HG03439 (cell line): ENCODE measurements at regions not wholly inside any gene's neighbourhood (a gene's known extent, or its start where the extent isn't known, plus 50 kb on each side); places are given as distances from the start of the nearest gene placed in this dataset.
A peak's percentile ranks its signal among the peaks of the same experiment; 100 is the strongest.

Experiments
- ATAC-seq: cut with Tn5 transposase; IDR thresholded peaks from one replicate; pipeline ENCODE4 v1.9.1; 2021; ENCODE audit warnings: mild to moderate bottlenecking, moderate library complexity; ENCODE audit not compliant: unreplicated experiment

DNA sequence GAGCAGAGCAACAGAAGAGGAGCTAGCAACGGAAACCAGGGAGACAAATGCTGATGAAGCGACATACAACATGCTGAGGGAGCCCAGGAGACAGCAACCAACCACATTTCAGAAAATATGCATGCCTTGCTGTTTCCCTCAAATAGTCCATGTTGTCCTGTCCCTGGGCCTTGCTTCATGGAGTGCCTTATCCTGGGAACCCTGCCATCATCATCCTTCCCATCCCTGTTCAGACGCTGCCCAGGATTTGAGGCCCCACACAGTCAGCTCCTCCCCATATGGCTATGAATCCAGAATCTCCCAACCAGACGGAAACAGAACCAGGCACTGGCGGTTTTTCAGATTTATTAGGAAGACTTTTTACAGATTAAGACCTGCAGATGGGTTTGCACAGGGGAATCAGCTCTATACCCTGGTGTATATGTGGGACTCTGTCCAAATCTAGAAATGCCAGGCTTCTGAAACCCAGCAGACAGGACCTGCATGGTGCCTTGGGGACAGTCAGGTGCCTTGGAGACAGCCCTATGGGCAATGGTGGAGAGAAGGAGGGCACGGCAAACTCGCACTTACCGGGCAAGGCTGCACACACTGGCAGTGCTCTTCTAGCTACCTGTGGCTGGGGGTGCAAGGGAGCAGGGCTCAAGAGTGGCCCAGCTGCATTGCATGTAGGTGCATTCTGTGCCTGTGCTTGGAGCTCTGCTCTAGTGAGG is 199.7 kb upstream of the MAMLD1 start:
- ATAC-seq = no peak

DNA sequence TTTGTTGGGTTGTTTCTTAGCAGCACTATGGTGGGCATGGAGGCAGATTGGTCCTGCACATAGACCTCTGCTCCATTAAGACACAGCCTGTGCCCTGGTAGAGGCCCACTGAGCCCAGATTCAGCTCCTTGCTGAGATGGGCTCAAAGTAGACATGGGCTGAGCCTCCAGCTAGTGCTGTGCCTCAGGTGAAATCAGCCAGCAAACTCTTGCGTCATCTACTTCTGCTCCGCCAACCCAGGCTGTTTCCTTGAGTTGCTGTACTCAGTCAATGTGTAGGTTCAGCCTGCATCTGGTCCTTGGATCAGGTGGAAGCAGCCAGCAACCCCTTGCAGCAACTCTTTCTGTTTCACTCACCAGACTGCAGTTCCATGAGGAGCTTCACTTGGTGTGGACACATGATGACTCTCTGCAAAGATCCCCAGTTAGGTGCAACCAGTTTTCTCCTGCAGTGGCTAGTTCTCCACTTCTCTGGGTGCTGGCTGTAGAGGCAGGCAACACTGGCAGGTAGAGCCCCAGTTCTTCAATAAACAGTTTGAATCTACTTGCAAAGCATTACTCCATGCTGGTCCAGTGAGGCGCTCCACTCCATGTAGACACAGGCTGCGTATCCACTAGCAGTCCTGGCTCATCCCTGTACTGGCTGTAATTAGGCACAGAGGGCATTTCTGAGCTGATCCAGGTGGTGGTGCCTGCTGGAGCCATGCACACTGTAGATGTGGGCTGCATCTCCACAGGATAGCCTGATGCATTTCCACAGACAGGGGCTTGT is 199.0 kb upstream of the MAMLD1 start:
- no peak for ATAC-seq

DNA sequence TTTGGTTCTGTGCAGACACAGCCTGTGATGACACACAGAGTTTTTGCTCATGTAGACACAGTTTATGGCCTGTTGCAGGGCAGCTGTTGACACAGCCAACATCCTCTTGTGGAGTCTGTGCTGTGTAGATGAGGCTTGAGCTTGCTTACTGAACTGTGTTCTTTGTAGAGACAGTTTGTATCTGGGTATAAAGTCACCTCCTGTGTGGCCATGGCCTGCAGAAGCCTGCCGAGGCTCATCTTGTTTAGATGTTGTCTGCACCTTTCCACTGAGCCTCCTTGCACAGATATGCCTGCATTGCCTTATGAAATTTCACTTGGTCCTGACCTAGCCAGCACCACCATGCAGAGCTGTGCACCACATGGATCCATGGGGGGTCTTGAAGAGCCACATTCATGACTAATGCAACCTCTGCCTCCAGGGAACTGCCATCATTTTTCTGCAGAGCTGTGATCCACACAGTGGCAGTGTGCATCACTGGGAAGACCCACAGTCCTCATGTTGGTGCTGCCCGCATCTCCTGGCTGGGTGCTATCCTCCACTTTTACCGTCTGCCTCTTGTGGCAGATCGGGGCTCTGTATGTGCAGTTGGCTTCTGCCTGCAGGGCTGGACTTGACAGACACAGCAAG is 198.0 kb upstream of the MAMLD1 start:
- no peak for ATAC-seq

DNA sequence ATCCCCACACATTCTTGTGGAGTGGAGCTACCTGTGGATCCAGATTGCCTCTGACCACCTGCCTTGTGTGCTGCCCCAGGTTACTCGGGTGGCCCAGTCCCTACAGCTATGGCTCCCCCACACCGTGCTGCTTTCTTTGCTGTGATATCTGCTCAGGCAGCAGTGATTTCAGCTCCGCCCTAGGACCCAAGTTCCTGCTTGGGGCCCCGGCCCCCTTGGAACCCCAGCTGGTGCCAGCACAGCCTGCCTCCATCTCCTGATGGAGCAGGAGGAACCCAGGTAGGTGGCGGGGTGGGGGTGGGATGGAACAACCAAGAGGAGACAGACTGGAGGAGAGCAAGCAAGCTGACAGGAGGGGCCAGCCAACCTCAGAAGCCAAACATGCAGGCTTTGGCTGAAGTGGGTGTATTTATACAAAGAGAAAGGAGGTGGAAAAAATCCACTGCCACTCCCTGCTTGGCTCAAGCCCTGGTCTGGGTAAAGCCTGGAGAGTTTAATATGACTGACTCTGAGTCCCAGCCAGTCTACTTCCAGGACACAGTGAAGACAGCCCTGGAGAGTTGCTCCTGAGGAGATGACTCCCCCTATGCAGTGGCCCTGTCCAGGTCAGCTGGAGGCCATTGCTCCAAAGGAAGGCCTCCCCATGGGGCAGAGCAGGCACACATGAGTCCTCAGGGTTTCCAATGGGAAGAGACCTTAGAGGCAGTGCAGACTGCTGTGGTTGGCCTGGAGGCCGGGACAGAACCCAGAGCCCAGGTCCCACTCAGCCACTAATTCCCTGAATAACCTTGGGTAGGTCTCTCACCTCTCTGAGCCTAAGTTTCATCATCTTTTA is 197.1 kb upstream of the MAMLD1 start:
- ATAC-seq = no peak

DNA sequence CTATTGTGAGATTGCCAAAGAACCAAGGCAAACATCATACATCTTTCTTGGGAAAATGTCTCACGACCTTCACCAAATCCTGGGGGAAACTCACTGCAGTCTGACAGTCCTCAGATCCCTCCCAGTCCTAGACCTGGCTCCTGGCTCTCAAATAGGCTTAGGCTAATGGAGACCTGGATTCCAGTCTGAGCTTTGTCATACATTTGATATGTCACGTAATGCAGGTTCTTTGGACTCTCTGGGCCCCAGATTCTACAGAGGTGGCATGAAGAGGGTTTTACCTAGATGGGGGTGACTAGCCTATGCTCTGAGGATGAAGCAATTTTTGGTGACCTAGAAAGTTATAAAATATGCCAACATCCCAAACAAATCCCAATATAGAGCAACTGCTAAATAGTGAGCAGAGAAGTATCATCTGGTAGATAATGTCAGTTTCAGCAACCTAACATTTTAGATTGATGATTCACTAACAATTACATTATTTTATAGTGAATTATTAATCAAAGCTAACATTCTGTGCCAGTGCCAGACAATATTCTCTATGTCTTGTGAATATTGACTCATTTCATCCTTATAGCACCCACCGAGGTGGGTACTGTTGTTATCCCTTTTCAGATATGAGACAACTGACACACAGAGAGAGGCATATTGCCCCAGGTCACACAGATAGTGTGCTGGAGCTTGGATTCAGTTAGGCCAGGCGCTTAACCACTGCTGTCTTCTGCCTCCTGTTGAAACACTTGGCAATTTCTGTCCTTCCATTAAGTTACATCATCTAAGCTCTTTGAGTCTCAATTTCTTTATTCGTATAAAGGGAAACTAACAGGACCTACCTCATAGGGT is 195.4 kb upstream of the MAMLD1 start:
- no peak for ATAC-seq

DNA sequence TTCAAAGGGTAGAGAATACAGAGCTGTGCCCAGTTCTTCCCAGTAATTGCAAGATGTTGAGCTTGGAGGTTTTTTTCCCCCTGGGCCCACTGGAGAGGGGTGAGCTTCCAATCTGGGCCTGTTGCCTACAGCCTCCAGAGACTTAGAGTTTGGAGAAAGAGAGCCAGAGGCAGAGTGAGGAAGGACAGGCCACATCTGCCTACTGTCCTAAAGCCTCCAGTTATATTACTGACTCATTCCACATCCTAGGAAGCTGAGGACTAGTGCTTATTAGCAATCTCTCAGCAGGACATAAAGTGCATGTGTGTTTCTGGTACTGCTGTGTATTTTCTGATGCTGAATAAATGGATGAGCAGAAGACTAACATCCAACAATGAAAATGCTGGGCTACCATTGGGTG is 181.0 kb upstream of the MAMLD1 start:
- ATAC-seq = no peak

DNA sequence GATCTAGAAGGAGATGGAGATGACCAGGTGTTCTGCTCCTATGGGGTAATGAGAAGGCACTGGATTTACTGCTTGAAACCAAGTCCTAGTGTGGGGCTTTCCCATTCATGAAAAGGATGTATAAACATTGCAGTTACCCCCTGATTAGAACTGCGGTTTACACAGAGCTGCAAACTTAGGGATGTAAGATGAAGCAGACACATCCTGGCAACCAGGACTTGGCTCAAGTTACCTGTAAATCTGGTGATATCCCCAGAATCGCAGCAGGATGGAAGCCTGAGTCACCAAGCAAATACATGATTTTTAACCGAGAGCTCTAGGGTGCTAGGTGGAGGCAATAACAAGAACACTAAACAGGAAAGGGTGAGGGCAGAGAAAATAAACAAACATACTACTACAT is 178.6 kb upstream of the MAMLD1 start:
- ATAC-seq = no peak

DNA sequence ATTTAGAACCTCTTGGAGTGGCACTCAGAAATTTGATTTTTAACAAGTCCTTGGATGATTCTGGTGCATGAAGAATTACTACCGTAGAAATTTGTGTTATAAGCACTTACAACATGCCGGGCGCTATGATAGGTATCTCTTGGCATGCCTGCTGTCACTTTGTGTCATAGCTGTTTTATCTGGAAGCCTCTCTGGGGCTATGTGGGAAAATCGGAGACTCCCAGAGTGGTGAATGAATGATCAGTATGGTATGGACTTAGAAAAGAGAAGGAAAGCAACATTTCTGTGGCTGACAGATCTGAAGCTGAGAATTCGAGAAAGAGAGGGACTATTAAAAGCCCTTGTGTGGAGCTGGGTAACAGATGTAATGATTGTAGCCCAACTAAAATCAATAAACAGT is 177.4 kb upstream of the MAMLD1 start:
- no peak for ATAC-seq

DNA sequence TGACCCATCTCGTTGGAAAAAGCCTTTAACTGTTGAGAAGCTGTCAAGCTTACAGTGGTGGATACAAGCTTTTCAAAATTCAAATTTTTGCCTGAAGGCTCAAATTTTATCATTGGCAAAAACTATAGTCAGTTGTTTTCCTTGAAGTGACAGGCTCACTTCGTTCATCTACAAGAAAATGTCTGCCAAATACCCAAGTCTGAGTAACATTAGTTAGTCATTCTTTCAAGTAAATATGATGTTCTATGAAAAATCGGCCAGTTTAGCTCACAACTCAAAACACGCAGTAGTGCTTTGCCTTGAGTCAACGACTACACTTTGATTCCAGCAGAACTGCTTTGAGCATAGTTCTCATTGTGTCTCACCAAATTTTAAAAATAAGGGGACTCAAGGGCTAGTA is 170.3 kb upstream of the MAMLD1 start:
- ATAC-seq = no peak

DNA sequence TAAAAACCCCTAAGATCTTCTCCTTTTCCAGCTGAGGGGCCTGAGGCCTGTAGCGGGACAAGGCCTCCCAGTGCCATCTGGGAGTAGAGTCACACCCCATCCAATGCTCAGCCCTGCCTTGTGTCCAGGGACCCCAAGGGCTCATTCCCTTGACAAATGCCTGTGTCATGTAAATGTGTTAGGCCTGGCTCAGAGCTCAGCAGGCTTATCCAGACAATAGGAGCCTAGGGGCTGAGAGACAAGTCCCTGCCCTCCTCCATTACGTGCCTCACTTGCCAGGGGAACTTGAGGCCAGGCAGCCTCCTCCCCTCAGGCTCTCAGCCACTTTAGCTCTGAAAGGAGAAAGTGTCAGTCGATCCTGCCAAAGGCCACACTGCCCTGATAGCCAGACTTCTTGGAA is 166.8 kb upstream of the MAMLD1 start:
- no peak for ATAC-seq

DNA sequence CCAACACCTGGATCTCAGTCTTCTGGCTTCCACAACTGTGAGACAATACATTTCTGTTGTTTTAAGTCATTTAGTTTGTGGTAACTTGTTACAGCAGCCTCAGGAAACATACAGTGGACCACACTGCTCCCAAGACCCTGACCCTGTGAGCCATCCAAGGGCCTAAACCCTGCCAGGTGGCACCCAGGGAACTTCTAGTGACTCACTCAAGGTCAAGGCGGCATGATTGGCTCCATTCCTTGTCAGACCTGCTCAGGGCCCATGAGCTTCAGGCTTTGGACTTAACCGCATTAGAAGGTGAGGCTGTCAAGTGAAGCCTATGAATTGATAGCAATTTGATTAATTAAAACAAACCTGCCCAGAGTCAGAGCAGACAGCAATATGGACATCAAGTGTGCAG is 165.7 kb upstream of the MAMLD1 start:
- no peak for ATAC-seq

DNA sequence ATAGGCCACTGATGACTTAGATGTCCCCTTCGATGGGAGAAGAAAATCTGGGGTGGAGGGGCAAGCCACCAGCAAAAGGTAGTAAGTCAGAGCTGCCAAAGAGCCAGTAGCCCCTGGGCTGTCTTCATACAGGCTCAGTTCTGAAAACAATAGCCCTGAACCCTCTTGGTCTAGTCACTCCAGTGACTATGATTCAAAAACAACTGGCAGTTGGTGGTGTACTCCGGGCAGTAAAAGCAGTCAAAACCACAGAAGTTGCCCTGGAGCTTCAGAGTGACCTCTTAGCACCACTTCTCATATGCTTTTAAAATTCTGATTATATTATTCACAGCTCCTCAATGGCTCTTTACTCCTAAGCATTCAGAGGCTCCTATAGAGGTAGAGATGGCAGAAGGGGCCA is 164.3 kb upstream of the MAMLD1 start:
- ATAC-seq = no peak

DNA sequence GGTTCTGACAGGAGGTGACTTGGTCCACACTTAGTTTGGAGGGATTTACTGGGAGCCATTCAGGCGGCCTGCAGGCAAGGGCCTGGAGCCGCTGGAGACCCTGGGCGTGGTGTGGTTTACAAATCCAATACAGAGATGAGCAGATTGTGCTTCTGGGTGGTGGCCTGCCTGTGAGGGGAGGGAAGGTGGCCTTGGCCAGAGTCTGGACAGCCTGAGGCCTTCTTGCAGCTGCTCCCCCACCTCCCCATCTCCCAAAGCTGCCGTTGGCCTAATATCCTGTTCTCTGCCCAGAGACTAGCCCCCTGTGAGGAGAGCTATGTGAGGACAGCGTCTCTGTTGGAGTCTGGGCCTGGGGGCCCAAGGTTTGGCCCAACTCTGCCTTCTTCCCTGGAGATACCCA is 163.9 kb upstream of the MAMLD1 start:
- no peak for ATAC-seq

DNA sequence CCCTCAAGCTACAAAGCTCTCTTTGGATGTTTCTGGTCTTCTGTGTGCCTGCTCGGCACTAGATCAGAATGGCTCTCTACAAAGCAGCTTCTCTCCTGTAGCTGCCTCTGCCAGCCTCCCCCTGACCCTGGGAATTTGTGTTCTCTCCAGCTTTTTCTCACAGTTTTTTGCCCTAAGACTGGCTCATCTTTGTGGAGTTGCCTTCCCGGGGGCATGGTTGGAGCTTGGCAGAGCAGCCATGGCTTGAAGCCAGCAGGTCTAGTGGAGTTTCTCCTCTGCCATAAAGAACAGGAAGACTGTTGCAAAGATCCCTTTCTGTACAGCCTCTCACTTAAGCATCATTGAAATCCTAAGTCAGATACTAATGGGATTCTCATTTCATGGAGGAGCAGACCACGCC is 163.3 kb upstream of the MAMLD1 start:
- no peak for ATAC-seq

DNA sequence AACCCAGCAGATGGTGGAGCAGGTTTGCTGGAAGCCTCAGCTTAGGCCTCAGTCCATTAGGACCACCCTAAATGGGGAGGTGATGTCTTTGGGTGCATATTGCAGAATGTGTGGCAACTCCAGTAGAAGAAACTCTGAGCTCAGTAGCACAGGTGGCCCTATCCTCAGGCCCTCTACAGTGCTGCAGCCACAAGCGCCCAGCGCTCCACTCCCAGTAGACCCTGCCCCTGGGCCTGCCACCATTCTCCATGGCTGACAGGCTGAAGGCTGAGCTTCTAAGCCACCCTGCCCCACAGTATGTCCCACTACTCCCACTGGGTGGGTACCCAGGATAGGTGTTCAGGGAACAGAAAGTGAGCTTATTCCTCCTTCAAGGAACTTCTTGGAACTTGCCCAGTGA is 162.8 kb upstream of the MAMLD1 start:
- ATAC-seq = no peak

DNA sequence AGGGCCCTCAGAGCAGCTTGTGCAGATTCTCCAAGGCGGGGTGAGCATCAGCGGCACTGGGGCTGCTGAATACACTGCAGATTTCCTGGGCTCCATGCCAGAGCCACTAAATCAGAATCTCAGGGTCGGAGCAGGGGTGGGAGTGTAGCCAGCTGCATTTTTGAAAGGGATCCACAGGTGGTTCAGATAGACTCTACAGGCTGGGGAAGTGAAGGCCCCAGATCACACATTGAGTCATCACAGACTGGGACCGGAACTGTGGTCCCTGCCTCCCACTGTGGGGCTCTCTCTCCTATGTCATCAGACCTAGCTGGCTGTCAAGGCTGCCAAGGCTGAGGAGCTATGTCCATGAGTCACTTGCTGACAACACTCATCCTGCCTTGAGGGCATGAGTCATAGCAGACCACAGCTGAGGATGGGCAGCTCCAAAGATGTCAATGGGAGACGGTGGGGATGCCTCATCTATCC is 162.3 kb upstream of the MAMLD1 start:
- ATAC-seq = peak; percentile 97

DNA sequence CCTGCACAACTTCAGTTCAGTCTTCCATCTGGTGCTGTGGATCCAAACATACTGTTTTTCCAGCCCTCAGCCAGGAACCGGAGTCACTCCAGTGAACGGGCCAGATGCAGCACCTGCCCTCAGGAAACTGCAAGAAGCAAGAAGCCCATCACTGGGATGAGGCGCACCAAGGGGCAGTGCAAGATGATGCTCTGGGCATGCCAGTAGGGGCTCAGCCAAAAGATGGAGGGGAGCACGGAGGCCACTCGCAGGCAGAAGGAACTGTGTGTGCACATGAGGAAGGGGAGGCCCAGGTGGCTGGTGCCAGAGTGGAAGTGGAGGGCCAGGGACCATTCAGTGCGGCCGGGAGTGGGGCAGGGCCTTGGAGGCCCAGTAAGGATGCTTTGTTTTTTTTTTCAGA is 161.7 kb upstream of the MAMLD1 start:
- no peak for ATAC-seq

DNA sequence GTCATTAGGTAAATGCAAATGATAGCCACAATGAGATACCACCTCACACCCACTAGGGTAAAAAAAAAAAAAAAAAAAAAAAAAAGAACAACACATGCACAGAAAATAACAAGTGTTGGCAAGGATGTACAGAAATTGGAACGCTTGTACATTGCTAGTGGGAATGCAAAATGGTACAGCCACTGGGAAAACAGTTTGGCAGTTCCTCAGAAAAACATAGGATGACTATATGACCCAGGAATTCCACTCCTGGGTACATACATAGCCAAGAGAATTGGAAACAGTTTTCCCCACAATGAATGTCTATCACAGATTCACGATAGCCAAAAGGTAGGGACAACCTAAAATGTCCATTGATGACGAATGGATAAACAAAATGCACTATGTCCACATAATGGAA is 161.3 kb upstream of the MAMLD1 start:
- ATAC-seq = no peak

DNA sequence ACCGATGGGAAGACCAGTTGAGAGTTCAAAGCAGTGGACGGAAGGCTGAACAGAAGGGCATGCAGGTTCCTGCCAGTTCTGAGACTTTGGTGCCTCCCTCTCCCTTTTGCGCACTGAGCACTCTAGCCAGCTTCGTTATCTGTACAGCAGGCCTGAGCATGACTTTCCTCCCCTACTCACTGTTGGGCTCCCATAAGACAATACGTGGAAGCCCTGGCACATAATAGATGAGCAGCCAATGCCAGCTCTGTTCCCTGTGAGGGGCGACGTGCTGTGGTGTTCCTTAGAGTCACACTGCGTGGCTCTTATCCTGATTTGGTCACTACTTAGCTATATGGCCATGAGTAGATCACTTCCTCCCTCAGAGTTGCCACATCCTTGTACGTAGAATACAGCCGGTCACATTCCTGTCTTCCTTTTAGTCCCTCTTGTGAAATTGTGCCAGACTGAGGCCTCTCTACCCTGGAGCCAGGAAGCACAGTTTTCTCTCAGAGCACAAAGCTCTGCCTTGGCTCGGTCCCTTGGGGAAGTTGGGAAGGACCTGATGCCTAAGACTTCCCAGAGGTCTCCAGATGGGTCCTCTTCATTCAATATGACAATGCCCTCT is 160.4 kb upstream of the MAMLD1 start:
- no peak for ATAC-seq

DNA sequence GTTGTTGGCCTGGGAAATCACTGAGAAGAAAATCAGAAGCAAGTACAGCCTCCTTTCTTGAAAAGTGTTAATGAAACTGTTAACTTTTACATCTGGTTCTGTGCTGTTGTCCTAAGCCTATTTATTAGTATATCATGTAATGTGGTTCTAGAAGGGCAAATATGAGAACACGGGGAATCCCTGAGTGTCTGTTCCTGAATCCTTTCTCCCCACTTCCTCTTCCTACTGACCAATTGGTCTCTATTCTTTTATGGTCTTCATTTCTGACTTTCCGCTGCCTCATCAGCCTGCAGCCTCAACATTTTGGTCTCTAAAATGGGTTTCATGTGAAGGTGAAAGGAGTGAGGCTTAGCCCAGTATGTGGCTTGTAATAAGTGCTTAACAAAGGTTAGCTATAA is 159.9 kb upstream of the MAMLD1 start:
- ATAC-seq = no peak
